SK-N-SH (cell line): ENCODE measurements at regions not wholly inside any gene's neighbourhood (a gene's known extent, or its start where the extent isn't known, plus 50 kb on each side); places are given as distances from the start of the nearest gene placed in this dataset.

Experiments
- CTCF ChIA-PET: fragments of 300-600, 350-600 bp; formaldehyde crosslinking; extraction: SDS; loops from one replicate; lab custom pipeline; 2021; lab: Yijun Ruan, JAX
- POLR2A ChIA-PET: fragments of 350-600 bp; sonication (Branson Sonifier 250); formaldehyde crosslinking; extraction: SDS; loops from one replicate; lab custom pipeline; 2020; ENCODE audit warnings: antibody characterized with exemption, inconsistent platforms; lab: Yijun Ruan, JAX
- DNase-seq: peaks from one replicate; pipeline ENCODE4 v3.0.0; 2012
- H2AFZ ChIP-seq: fragments of 200-600 bp; sonication (generic); 2 replicates; pipeline ENCODE4 v1.8.1; 2016; ENCODE audit warnings: antibody characterized with exemption, mild to moderate bottlenecking, low read depth
- H3F3A ChIP-seq: fragments of 200-600 bp; sonication (generic); replicated peaks from 2 replicates; pipeline ENCODE3; 2016; ENCODE audit warnings: antibody characterized with exemption, mild to moderate bottlenecking; ENCODE audit not compliant: insufficient read depth
- H3K27ac ChIP-seq, 2 experiments: fragments of 200-500 bp in 1 of 2; fragments of 200-600 bp in 1 of 2; sonication (Bioruptor generic) in 1 of 2; sonication (generic), shearing (Covaris generic) in 1 of 2; 2 replicates each; pipeline versions ENCODE4 v1.5.1 to v1.6.1; 2014 to 2016; ENCODE audit warnings: low read depth in 2 of 2, inconsistent platforms in 1 of 2, low read length in 1 of 2, mild to moderate bottlenecking in 1 of 2, mixed read lengths in 1 of 2
- H3K27me3 ChIP-seq: fragments of 200-600 bp; sonication (generic), shearing (Covaris generic); 2 replicates; pipeline ENCODE4 v1.6.1; 2016; ENCODE audit warnings: mixed run types; ENCODE audit not compliant: insufficient read depth
- H3K36me3 ChIP-seq, 2 experiments: fragments of 200-500 bp in 1 of 2; fragments of 200-600 bp in 1 of 2; sonication (Bioruptor generic) in 1 of 2; sonication (generic) in 1 of 2; replicated peaks in 1 of 2; 2 replicates each; pipeline versions ENCODE3 to v1.5.1; 2014 to 2016; ENCODE audit warnings: low read length in 1 of 2, mild to moderate bottlenecking in 1 of 2; ENCODE audit not compliant: insufficient read depth in 2 of 2, control insufficient read depth in 1 of 2
- H3K4me1 ChIP-seq, 2 experiments: fragments of 200-500 bp in 1 of 2; fragments of 200-600 bp in 1 of 2; sonication (Bioruptor generic) in 1 of 2; sonication (generic), shearing (Covaris generic) in 1 of 2; 2 replicates each; pipeline versions ENCODE4 v1.5.1 to v1.6.1; 2014 to 2016; ENCODE audit warnings: low read depth in 1 of 2, low read length in 1 of 2, mixed run types in 1 of 2; ENCODE audit not compliant: insufficient read depth in 2 of 2, control insufficient read depth in 1 of 2
- H3K4me2 ChIP-seq: fragments of 200-600 bp; sonication (generic), shearing (Covaris generic); 2 replicates; pipeline ENCODE4 v1.6.1; 2017; ENCODE audit warnings: mixed run types
- H3K4me3 ChIP-seq, 2 experiments: fragments of 200-500 bp in 1 of 2; fragments of 200-600 bp in 1 of 2; sonication (Bioruptor generic) in 1 of 2; sonication (generic), shearing (Covaris generic) in 1 of 2; 2 replicates each; pipeline versions ENCODE4 v1.5.1 to v1.8.1; 2014 to 2016; ENCODE audit warnings: low read depth in 2 of 2, inconsistent platforms in 1 of 2, low read length in 1 of 2, mild to moderate bottlenecking in 1 of 2, mixed read lengths in 1 of 2, moderate library complexity in 1 of 2
- H3K79me2 ChIP-seq: fragments of 200-600 bp; sonication (generic); 2 replicates; pipeline ENCODE4 v1.8.1; 2017; ENCODE audit warnings: mild to moderate bottlenecking; ENCODE audit not compliant: insufficient read depth
- H3K9ac ChIP-seq: fragments of 200-600 bp; sonication (generic); 2 replicates; pipeline ENCODE4 v1.6.1; 2017; ENCODE audit warnings: mixed run types
- H3K9me2 ChIP-seq: fragments of 200-600 bp; sonication (generic); 2 replicates; pipeline ENCODE4 v1.6.1; 2017; ENCODE audit warnings: mixed run types
- H3K9me3 ChIP-seq: fragments of 200-600 bp; sonication (generic); 2 replicates; pipeline ENCODE4 v1.6.1; 2017; ENCODE audit warnings: mixed run types, mild to moderate bottlenecking, moderate library complexity
- H4K20me1 ChIP-seq: fragments of 200-600 bp; sonication (generic); 2 replicates; pipeline ENCODE4 v1.6.1; 2017; ENCODE audit warnings: mild to moderate bottlenecking, mixed run types; ENCODE audit not compliant: insufficient read depth
- CTCF ChIP-seq: fragments of 200-600 bp; sonication (generic); IDR thresholded peaks from 2 replicates; pipeline ENCODE4 v1.6.1; 2017; ENCODE audit warnings: antibody characterized with exemption, mild to moderate bottlenecking, moderate library complexity
- ELF1 ChIP-seq: IDR thresholded peaks from 2 replicates; pipeline ENCODE4 v1.4.0; 2012
- EP300 ChIP-seq, 2 experiments: IDR thresholded peaks; 2 replicates each; pipeline versions ENCODE4 v1.4.0 to v1.6.1; 2012; ENCODE audit warnings: borderline replicate concordance in 1 of 2, low read depth in 1 of 2, low read length in 1 of 2
- EZH2phosphoT487 ChIP-seq: fragments of 200-600 bp; sonication (generic); IDR thresholded peaks from 2 replicates; pipeline ENCODE4 v1.6.1; 2017; ENCODE audit warnings: low read depth, mixed run types, mild to moderate bottlenecking, antibody characterized with exemption, moderate library complexity, borderline replicate concordance
- FOSL2 ChIP-seq: IDR thresholded peaks from 2 replicates; pipeline ENCODE4 v1.4.0; 2012; ENCODE audit warnings: low read depth, mild to moderate bottlenecking, moderate library complexity, borderline replicate concordance
- FOXJ3 ChIP-seq: sonication (generic); formaldehyde crosslinking; IDR thresholded peaks from 2 replicates; pipeline ENCODE4 v1.5.1; 2020; ENCODE audit warnings: mild to moderate bottlenecking, missing genetic modification reagents
- GABPA ChIP-seq: IDR thresholded peaks from 2 replicates; pipeline ENCODE4 v1.4.0; 2012; ENCODE audit warnings: low read depth, mild to moderate bottlenecking
- IRF3 ChIP-seq: fragments of 150-350 bp; IDR thresholded peaks from 2 replicates; pipeline ENCODE4 v1.6.1; 2016; ENCODE audit warnings: mild to moderate bottlenecking, low read depth, low read length
- JUND ChIP-seq: IDR thresholded peaks from 2 replicates; pipeline ENCODE4 v1.4.0; 2012
- MEF2A ChIP-seq: IDR thresholded peaks from 2 replicates; pipeline ENCODE4 v1.4.0; 2012; ENCODE audit warnings: low read depth, borderline replicate concordance
- MXI1 ChIP-seq: IDR thresholded peaks from 2 replicates; pipeline ENCODE4 v1.6.1; 2012; ENCODE audit warnings: mild to moderate bottlenecking, low read depth, low read length, improper control_type of control experiment
- NRF1 ChIP-seq: IDR thresholded peaks from 2 replicates; pipeline ENCODE4 v1.6.1; 2012; ENCODE audit warnings: low read depth, mild to moderate bottlenecking, low read length
- PBX3 ChIP-seq: IDR thresholded peaks from 2 replicates; pipeline ENCODE4; 2012
- POLR2AphosphoS5 ChIP-seq: IDR thresholded peaks from 2 replicates; pipeline ENCODE4 v1.6.1; 2012; ENCODE audit warnings: low read depth, low read length
- REST ChIP-seq: IDR thresholded peaks from 2 replicates; pipeline ENCODE4 v1.6.1; 2012; ENCODE audit warnings: mild to moderate bottlenecking, low read depth, low read length, moderate library complexity
- RXRA ChIP-seq: IDR thresholded peaks from 2 replicates; pipeline ENCODE4 v1.4.0; 2012; ENCODE audit warnings: low read depth, mild to moderate bottlenecking, borderline replicate concordance
- SIN3A ChIP-seq: IDR thresholded peaks from 2 replicates; pipeline ENCODE4 v1.6.1; 2012; ENCODE audit warnings: low read depth, mild to moderate bottlenecking, low read length, moderate library complexity, borderline replicate concordance
- TAF1 ChIP-seq: IDR thresholded peaks from 2 replicates; pipeline ENCODE4 v1.6.1; 2012; ENCODE audit warnings: low read depth, mild to moderate bottlenecking, low read length, moderate library complexity, borderline replicate concordance
- USF2 ChIP-seq: fragments of 150-350 bp; IDR thresholded peaks from 2 replicates; pipeline ENCODE4 v1.6.1; 2017; ENCODE audit warnings: antibody characterized with exemption, low read length, low read depth, borderline replicate concordance
- ZBTB33 ChIP-seq: IDR thresholded peaks from 2 replicates; pipeline ENCODE4 v1.4.0; 2012; ENCODE audit warnings: low read depth, borderline replicate concordance

- H3K4me2 ChIP-seq: no peak overlapping the region
- no peaks in the 10 kb centered on the region for H3K9me3 ChIP-seq
- no peak for DNase-seq
- no peaks in the 10 kb centered on the region for H4K20me1 ChIP-seq
- H3K27me3 ChIP-seq: no peaks in the 10 kb centered on the region
- no peaks in the 10 kb centered on the region for H3K4me1 ChIP-seq
- H3K9ac ChIP-seq: no peak overlapping the region
- H2AFZ ChIP-seq: no peak overlapping the region
- H3K36me3 ChIP-seq: no peaks in the 10 kb centered on the region
- H3K79me2 ChIP-seq: no peaks in the 10 kb centered on the region
- H3K27ac ChIP-seq: no peak overlapping the region
- CTCF ChIA-PET: interaction anchor here (0.7 to 1.7 kb wide), 7 partner anchors 9 to 74 kb away, joined by 3 to 4 read pairs (median 3); no protein-coding TSS in a partner anchor
- POLR2A ChIA-PET: interaction anchor here (0.5 kb wide), 1 partner anchor 1199 kb away, joined by 3 read pairs; no protein-coding TSS in a partner anchor
- H3K4me3 ChIP-seq: no peak overlapping the region
- H3K9me2 ChIP-seq: no peaks in the 10 kb centered on the region
- TF ChIP-seq REST (no peak), CTCF (no peak), RXRA (no peak), FOXJ3 (CRISPR knock-in tag) (no peak), EP300 (IDR thresholded peaks at IDR 0.05; ENCODE audit: borderline replicate concordance in 1 of 2, low read depth in 1 of 2, low read length in 1 of 2) (no peak), MXI1 (no peak), GABPA (no peak), IRF3 (no peak), SIN3A (no peak), JUND (no peak), ELF1 (no peak), EZH2phosphoT487 (no peak), PBX3 (no peak), USF2 (no peak), TAF1 (no peak), MEF2A (no peak), POLR2AphosphoS5 (no peak), FOSL2 (no peak), NRF1 (no peak), ZBTB33 (no peak)
- H3F3A ChIP-seq: no peaks in the 10 kb centered on the region
These were observed 866.3 kb upstream of the KLHL29 start for GRCh38 chr2:22518641-22519040.
